Activated naive CD4-positive, alpha-beta T cell treated with anti-CD3 and anti-CD28 coated beads, Interleukin-2, amount 50 U/mL, for 16 hours (primary cell): ENCODE measurements at regions not wholly inside any gene's neighbourhood (a gene's known extent, or its start where the extent isn't known, plus 50 kb on each side); places are given as distances from the start of the nearest gene placed in this dataset.

Experiments
- DNase-seq: peaks from one replicate; pipeline ENCODE4 v3.0.0-alpha.2; 2020

GRCh38 chr2:12222554-12222953 is 476.1 kb downstream of the LPIN1 start:
- peak; percentile 11 for DNase-seq

- DNase-seq: no peak
Measured at GRCh38 chr2:12223732-12224131, 477.3 kb downstream of the LPIN1 start.

- no peak for DNase-seq
Measured at GRCh38 chr2:12226653-12227052, 480.2 kb downstream of the LPIN1 start.

- no peak for DNase-seq
Measured at GRCh38 chr2:12227941-12228608, 481.6 kb downstream of the LPIN1 start.

GRCh38 chr2:12231288-12231687 is 484.9 kb downstream of the LPIN1 start:
- no peak for DNase-seq

- no peak for DNase-seq
Measured at GRCh38 chr2:12232876-12233275, 483.9 kb upstream of the TRIB2 start.

- DNase-seq: no peak
Measured at GRCh38 chr2:12236136-12236844, 480.4 kb upstream of the TRIB2 start.

GRCh38 chr2:12240206-12240605 is 476.5 kb upstream of the TRIB2 start:
- no peak for DNase-seq

- DNase-seq: no peak
Measured at GRCh38 chr2:12243381-12243780, 473.4 kb upstream of the TRIB2 start.

- DNase-seq: no peak
Measured at GRCh38 chr2:12244070-12244469, 472.7 kb upstream of the TRIB2 start.

GRCh38 chr2:12251121-12251520 is 465.6 kb upstream of the TRIB2 start:
- DNase-seq: no peak

- DNase-seq: no peak
Measured at GRCh38 chr2:12251749-12252148, 465.0 kb upstream of the TRIB2 start.

GRCh38 chr2:12253167-12253778 is 463.5 kb upstream of the TRIB2 start:
- no peak for DNase-seq

GRCh38 chr2:12254280-12254860 is 462.4 kb upstream of the TRIB2 start:
- no peak for DNase-seq

GRCh38 chr2:12256206-12256605 is 460.5 kb upstream of the TRIB2 start:
- no peak for DNase-seq

GRCh38 chr2:12257476-12257875 is 459.3 kb upstream of the TRIB2 start:
- DNase-seq: no peak

- DNase-seq: no peak
Measured at GRCh38 chr2:12259493-12259892, 457.2 kb upstream of the TRIB2 start.

- DNase-seq: no peak
Measured at GRCh38 chr2:12261986-12262680, 454.6 kb upstream of the TRIB2 start.

- DNase-seq: no peak
Measured at GRCh38 chr2:12262681-12263436, 453.9 kb upstream of the TRIB2 start.

- no peak for DNase-seq
Measured at GRCh38 chr2:12263730-12264129, 453.0 kb upstream of the TRIB2 start.

- DNase-seq: no peak
Measured at GRCh38 chr2:12264146-12264545, 452.6 kb upstream of the TRIB2 start.

GRCh38 chr2:12265646-12266045 is 451.1 kb upstream of the TRIB2 start:
- DNase-seq: no peak

- DNase-seq: no peak
Measured at GRCh38 chr2:12267042-12267441, 449.7 kb upstream of the TRIB2 start.
